HUES48 (cell line): ENCODE measurements at regions not wholly inside any gene's neighbourhood (a gene's known extent, or its start where the extent isn't known, plus 50 kb on each side); places are given as distances from the start of the nearest gene placed in this dataset.

Experiments used
- H3K27ac ChIP-seq: one replicate; pipeline ENCODE4 v1.7.0; 2013; ENCODE audit warnings: low read depth, low read length, inconsistent platforms
- H3K27me3 ChIP-seq: 2 replicates; pipeline ENCODE4 v1.6.1; 2013; ENCODE audit warnings: mild to moderate bottlenecking, low read length; ENCODE audit not compliant: control insufficient read depth, insufficient read depth
- H3K36me3 ChIP-seq: 2 replicates; pipeline ENCODE4 v1.6.1; 2013; ENCODE audit warnings: low read length; ENCODE audit not compliant: control insufficient read depth, insufficient read depth
- H3K4me1 ChIP-seq: 2 replicates; pipeline ENCODE4 v1.6.1; 2013; ENCODE audit warnings: mild to moderate bottlenecking, low read length; ENCODE audit not compliant: control insufficient read depth, insufficient read depth
- H3K4me3 ChIP-seq: 2 replicates; pipeline ENCODE4 v1.5.1; 2013; ENCODE audit warnings: mild to moderate bottlenecking, low read depth, low read length
- H3K9ac ChIP-seq: 2 replicates; pipeline ENCODE4 v1.6.1; 2013; ENCODE audit warnings: mild to moderate bottlenecking, low read depth, low read length, moderate library complexity
- H3K9me3 ChIP-seq: 2 replicates; pipeline ENCODE4 v1.6.1; 2013; ENCODE audit warnings: low read length; ENCODE audit not compliant: control insufficient read depth, insufficient read depth

DNA sequence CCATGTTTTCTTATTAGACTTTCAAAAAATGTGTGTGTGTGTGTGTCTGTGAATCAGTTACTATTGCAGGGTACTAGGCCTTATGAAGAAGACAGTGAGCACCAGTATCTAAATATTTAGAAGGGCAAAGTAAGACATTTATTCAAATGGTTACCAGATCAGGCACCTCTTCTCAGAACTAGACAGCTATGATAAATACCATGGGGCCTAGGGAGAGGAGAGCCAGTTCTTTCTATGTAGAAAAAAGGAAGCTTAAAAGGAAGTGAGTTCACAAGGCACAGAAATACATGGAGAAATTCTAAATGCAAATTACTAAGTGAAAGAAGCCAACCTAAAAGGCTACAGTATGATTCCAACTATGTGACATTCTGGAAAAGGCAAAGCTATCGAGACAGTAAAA lies 261.3 kb downstream of the SOX11 start:
- Histone ChIP-seq H3K9ac (no peak overlapping the region), H3K4me3 (no peak overlapping the region), H3K4me1 (no peaks in the 10 kb centered on the region), H3K27ac (no peak overlapping the region), H3K9me3 (no peaks in the 10 kb centered on the region), H3K36me3 (no peaks in the 10 kb centered on the region), H3K27me3 (no peaks in the 10 kb centered on the region)

DNA sequence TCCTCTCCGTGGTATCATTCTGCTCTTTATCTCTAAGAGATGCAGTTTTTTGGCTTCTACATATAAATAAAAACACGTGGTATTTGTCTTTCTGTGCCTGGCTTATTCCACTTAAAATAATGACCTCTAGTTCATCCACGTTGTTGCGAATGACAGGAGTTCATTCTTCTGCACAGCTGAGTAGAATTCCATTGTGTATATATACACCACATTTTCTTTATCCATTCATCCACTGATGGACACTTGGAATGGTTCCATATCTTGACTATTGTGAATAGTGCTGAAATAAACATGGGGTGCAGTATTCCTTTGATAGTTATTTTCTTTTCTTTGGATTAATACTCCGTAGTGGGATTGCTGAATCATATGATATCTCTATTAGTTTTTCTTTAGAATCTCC lies 262.3 kb downstream of the SOX11 start:
- Histone ChIP-seq H3K27ac (no peak overlapping the region), H3K36me3 (no peaks in the 10 kb centered on the region), H3K27me3 (no peaks in the 10 kb centered on the region), H3K9ac (no peak overlapping the region), H3K4me1 (no peaks in the 10 kb centered on the region), H3K4me3 (no peak overlapping the region), H3K9me3 (no peaks in the 10 kb centered on the region)

DNA sequence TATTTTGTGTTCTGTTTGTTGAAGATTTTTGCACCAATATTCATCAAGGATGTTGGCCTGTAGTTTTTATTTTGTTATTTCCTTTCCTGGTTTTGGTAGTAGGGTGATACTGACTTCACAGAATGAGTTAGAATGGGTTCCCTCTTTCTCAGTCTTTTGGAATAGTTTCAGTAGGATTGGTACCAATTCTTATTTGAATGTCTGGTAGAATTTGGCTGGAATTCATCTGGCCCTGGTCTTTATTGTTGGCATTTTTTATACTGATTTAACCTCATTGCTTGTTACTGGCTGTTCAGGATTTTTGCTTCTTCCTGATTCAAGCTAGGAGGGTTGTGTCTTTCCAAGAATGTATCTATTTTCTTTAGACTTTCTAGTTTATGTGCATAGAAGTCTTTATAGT lies 263.7 kb downstream of the SOX11 start:
- no peak overlapping the region for H3K9ac ChIP-seq
- no peaks in the 10 kb centered on the region for H3K4me1 ChIP-seq
- H3K36me3 ChIP-seq = no peaks in the 10 kb centered on the region
- H3K9me3 ChIP-seq = no peaks in the 10 kb centered on the region
- H3K27ac ChIP-seq = no peak overlapping the region
- no peaks in the 10 kb centered on the region for H3K27me3 ChIP-seq
- no peak overlapping the region for H3K4me3 ChIP-seq

DNA sequence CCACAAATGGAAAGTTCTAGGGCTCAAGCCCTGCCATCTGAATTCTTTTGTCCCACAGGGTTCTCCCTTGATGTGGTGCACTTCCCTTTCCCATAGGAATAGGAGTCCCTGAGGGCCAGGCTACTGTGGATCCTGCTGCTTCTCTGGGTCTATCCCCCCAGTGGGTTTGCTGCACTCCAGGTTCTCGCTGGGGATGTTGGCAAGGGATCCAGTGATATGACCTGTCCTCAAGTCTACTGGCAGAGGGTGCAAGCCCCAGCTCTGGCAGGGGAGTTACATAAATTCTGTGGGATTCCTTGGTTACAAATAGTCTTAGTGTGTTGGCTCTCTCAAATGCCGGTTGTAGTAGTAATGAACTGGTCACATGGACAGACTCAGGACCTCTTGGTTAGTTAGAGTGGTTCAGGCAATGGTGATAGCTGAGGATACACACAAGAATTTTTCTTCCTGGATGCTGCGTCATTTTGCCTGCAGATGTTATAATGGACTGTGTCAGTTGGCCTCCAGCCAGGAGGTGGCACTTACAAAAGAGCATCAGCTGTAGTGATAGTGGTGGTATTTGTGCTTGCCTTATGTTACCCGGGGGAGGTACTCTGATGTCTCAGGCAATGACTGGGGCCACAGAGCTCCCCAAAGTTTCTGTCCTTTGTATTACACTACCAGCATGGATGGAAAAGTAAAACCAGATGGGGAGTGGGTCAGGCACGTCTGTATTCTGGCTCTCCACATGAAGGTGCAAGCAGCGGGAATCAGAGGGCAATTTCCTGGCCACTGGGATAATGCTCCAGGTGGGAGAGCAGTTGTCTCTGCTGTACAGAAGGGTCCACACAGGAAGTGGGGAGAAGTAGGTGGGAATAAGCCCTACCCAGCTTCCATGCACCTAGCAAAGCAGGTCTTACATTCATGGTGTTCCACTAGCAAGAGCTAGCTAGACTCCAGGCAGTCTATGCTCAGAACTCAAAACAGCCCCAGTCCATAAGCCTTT lies 267.9 kb downstream of the SOX11 start:
- Histone ChIP-seq H3K36me3 (no peaks in the 10 kb centered on the region), H3K9ac (no peak overlapping the region), H3K27ac (no peak overlapping the region), H3K9me3 (no peaks in the 10 kb centered on the region), H3K27me3 (no peaks in the 10 kb centered on the region), H3K4me1 (no peaks in the 10 kb centered on the region), H3K4me3 (no peak overlapping the region)

DNA sequence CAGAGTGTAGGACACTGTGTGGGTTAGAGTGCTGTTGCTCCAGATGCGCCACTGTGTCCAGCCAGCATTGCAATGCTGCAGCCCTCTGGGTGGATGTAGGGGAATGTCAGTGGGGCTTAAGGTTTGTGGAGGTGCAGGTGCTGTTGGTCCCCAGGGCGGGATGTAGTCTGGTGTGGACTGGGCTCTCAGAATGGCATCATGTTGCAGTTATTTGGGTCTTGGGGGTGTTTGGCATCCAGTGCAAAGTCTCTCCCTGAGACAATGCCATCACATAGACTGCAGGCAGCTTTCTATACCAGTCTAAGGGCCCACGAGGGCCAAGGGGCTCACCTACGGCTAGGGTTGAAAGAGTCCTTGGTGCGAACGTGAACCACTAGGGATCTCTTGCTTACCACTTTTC lies 275.3 kb downstream of the SOX11 start:
- H3K9me3 ChIP-seq = no peaks in the 10 kb centered on the region
- no peak overlapping the region for H3K4me3 ChIP-seq
- H3K27me3 ChIP-seq = no peaks in the 10 kb centered on the region

DNA sequence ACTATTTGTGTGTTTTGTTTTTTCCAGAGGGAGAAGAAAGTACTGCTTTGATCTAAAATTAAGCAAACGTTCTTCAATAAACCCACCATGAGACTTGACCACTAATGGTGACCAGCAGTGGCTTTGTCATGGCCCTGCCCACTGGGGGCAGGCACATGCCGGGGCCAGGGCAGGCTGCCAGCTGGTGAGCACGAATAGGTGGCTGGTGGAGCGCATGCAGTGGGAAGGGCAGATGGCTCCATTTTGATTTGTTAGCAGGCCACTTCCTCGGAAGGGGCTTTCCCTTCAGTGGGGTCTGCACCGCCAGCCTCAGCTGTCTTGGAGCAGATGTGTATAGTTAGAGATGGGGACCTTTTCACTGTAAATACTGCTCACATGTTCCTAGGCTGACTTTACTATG lies 277.1 kb downstream of the SOX11 start:
- no peaks in the 10 kb centered on the region for H3K9me3 ChIP-seq

More for the DNA sequence above, 275.3 kb downstream of the SOX11 start:
- Histone ChIP-seq H3K9ac (no peak overlapping the region), H3K36me3 (no peaks in the 10 kb centered on the region), H3K27ac (no peak overlapping the region), H3K4me1 (no peaks in the 10 kb centered on the region)

DNA sequence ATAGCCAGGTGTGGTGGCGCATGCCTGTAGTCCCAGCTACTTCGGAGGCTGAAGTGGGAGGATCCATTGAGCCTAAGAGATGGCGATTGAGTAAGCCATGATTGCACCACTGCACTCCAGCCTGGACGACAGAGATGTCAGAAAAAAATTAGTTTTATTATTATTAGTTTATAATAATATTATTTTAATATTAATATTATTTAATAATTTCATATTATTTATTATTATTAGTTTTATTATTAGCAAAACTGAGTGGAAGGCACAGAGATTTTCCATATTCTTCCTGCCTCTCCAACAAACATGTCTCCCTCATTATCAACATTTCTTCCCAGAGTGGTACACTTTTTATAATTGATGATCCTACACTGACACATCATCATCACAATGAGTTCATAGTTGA lies 278.2 kb downstream of the SOX11 start:
- Histone ChIP-seq H3K9me3 (no peaks in the 10 kb centered on the region), H3K36me3 (no peaks in the 10 kb centered on the region), H3K27ac (no peak overlapping the region), H3K4me1 (peaks cover 14% of the 10 kb centered on the region), H3K9ac (no peak overlapping the region), H3K4me3 (no peak overlapping the region), H3K27me3 (no peaks in the 10 kb centered on the region)

More for the DNA sequence above, 277.1 kb downstream of the SOX11 start:
- Histone ChIP-seq H3K4me3 (no peak overlapping the region), H3K27ac (no peak overlapping the region), H3K4me1 (peaks cover 4% of the 10 kb centered on the region; the same call in 1 of the 2 replicates), H3K27me3 (no peaks in the 10 kb centered on the region), H3K9ac (no peak overlapping the region), H3K36me3 (no peaks in the 10 kb centered on the region)

DNA sequence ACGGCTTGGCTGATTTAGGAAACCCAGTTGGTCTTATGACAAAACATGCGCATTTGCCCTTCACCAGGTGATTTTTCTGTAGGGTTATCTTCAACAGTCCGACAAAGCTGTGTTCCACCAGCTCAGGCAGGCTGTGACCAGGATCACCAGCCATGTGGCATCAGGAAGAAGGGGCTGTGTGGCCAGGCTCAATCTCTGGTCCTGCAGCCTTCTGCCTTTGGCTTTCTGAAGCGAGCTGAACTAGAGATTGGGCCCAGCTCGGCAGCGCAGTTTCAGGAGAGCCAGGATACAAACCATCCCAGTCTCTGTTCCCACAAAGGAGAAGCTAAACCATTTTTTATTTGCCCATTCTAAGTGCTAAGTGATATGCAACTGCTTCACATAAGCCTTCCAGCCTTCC lies 282.3 kb downstream of the SOX11 start:
- no peak overlapping the region for H3K4me3 ChIP-seq
- H3K27me3 ChIP-seq = no peaks in the 10 kb centered on the region

DNA sequence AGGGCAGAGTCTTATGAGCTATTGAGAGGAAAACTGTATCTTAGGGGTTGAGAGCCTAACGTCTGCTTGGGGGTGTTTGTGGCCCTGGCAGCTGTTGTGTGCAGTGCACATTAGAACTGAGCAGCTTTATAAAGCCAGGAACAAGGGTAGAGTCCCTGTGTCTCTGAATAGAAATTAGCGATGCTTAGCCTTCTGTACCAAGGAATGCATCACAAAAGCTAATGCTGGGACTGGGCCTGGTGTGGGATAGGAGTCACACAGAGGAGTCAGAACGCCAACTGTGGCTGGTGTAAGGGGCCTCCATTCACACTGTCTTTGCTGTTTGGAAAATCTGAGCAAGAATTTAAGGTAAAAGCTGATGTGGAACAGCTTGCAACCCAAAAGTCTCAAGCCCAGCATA lies 283.2 kb downstream of the SOX11 start:
- H3K27me3 ChIP-seq = no peaks in the 10 kb centered on the region
- peak overlapping the region; percentile 31; the same call in 1 of the 2 replicates for H3K4me3 ChIP-seq
- no peaks in the 10 kb centered on the region for H3K9me3 ChIP-seq
- no peak overlapping the region for H3K9ac ChIP-seq
- no peaks in the 10 kb centered on the region for H3K36me3 ChIP-seq
- H3K4me1 ChIP-seq = peaks cover 32% of the 10 kb centered on the region
- peak overlapping the region; percentile 82 for H3K27ac ChIP-seq

More for the DNA sequence above, 282.3 kb downstream of the SOX11 start:
- no peak overlapping the region for H3K9ac ChIP-seq
- no peaks in the 10 kb centered on the region for H3K36me3 ChIP-seq
- no peaks in the 10 kb centered on the region for H3K9me3 ChIP-seq
- H3K27ac ChIP-seq = no peak overlapping the region
- peaks cover 31% of the 10 kb centered on the region for H3K4me1 ChIP-seq

DNA sequence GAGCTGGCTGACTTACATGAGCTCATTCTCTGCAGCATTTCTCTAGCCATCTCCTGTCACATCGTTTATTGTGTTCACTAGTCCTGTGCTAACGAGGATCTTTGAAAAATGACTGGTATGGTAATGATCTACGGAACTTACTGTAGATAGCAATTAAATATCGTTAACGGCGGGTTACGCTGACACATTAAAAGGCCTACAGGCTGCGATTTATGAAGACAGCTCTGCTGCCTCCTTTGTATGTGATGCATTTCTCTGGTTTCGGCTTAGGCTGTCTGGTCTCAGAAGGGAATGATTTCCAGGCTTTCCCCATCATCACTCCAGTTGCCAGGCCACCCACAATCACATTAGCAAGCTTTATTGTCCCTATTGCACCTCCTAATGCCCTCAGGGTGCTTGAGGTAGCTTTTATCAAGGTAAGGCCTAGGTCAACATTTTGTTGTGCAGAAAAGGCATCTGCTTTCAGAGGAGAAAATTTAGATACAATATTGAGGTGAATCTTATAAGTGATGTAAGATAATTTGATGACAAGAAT lies 284.4 kb downstream of the SOX11 start:
- Histone ChIP-seq H3K4me1 (peaks cover 39% of the 10 kb centered on the region), H3K27ac (peak overlapping the region; percentile 66), H3K9me3 (no peaks in the 10 kb centered on the region), H3K36me3 (no peaks in the 10 kb centered on the region), H3K4me3 (no peak overlapping the region), H3K9ac (no peak overlapping the region), H3K27me3 (no peaks in the 10 kb centered on the region)

DNA sequence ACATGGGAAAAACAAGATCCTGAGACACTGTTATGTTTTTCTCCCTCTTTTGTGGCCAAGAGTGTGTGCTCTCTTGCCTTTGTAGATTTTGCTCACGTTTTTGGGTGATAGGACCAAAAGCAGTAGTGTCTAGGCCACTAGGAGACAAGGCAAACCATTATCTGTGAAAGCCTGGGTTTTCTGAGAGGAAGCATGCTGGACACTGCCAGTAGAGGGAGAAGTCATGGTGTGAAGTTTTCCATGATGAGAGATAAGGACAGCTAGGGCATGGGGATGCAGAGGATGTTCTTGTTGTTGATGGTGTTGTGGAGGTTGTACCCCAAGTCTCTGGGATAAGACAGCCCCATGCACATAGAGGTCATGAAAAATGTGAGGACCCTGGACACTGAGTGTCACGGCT lies 285.3 kb downstream of the SOX11 start:
- peaks cover 48% of the 10 kb centered on the region for H3K4me1 ChIP-seq
- no peaks in the 10 kb centered on the region for H3K36me3 ChIP-seq
- no peaks in the 10 kb centered on the region; the same call in 1 of the 2 replicates for H3K27me3 ChIP-seq
- no peak overlapping the region for H3K9ac ChIP-seq
- no peak overlapping the region for H3K4me3 ChIP-seq
- H3K27ac ChIP-seq = no peak overlapping the region
- H3K9me3 ChIP-seq = no peaks in the 10 kb centered on the region
